ENCODE measurements at regions not wholly inside any gene's neighbourhood (a gene's known extent, or its start where the extent isn't known, plus 50 kb on each side); places are given as distances from the start of the nearest gene placed in this dataset.

- TF ChIP-seq CTCF (conservative IDR thresholded peaks at IDR 0.05), result no peak
Measured at GRCh38 chrX:43018031-43018430, 240.1 kb upstream of the PPP1R2C start.

GRCh38 chrX:43019021-43019420 lies 241.1 kb upstream of the PPP1R2C start:
- no peak overlapping the region for H3K27ac ChIP-seq

More at GRCh38 chrX:43018031-43018430, 240.1 kb upstream of the PPP1R2C start:
- no peak overlapping the region for H3K27ac ChIP-seq

GRCh38 chrX:43025806-43026315 lies 247.9 kb upstream of the PPP1R2C start:
- TF ChIP-seq CTCF (conservative IDR thresholded peaks at IDR 0.05), result no peak
- no peak overlapping the region for H3K27ac ChIP-seq

More at GRCh38 chrX:43019021-43019420, 241.1 kb upstream of the PPP1R2C start:
- TF ChIP-seq CTCF (conservative IDR thresholded peaks at IDR 0.05), result no peak

GRCh38 chrX:43064096-43064495 lies 286.1 kb upstream of the PPP1R2C start:
- TF ChIP-seq CTCF (conservative IDR thresholded peaks at IDR 0.05), result no peak

GRCh38 chrX:43065978-43066377 lies 288.0 kb upstream of the PPP1R2C start:
- H3K27ac ChIP-seq, result no peak overlapping the region
- no peak for TF ChIP-seq CTCF (conservative IDR thresholded peaks at IDR 0.05)

More at GRCh38 chrX:43064096-43064495, 286.1 kb upstream of the PPP1R2C start:
- H3K27ac ChIP-seq, result no peak overlapping the region

GRCh38 chrX:43068639-43069038 lies 290.7 kb upstream of the PPP1R2C start:
- TF ChIP-seq CTCF (conservative IDR thresholded peaks at IDR 0.05), result no peak
- no peak overlapping the region for H3K27ac ChIP-seq

- H3K27ac ChIP-seq, result no peak overlapping the region
- TF ChIP-seq CTCF (conservative IDR thresholded peaks at IDR 0.05), result no peak
Measured at GRCh38 chrX:43083016-43083415, 305.1 kb upstream of the PPP1R2C start.
